ENCODE measurements at regions not wholly inside any gene's neighbourhood (a gene's known extent, or its start where the extent isn't known, plus 50 kb on each side); places are given as distances from the start of the nearest gene placed in this dataset.

DNA sequence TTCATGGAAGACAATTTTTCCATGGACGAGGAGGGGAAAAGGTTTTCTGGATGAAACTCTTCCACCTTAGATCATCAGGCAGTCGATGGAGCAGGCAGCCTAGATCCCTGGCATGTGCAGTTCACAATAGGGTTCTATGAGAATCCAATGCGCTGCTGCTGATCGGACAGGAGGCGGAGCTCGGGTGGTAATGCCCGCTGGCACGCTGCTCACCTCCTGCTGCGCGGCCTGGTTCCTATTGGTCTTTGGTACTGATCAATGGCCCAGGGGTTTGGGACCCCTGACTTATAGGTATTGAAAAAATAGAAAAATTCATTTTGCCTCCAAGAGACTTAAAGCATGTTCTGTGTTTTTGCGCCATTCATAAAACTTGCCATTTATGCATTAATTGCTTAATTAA is 793.9 kb upstream of the NR2F2 start:
- Histone ChIP-seq H3K27ac (replicated peaks) (no peak overlapping the region), H3K4me3 (replicated peaks; ENCODE audit: insufficient read depth, low read length) (no peak overlapping the region), H3K27me3 (ENCODE audit: insufficient read depth, poor library complexity, severe bottlenecking) (no peaks in the 10 kb centered on the region)
- TF ChIP-seq, protein P1, sequence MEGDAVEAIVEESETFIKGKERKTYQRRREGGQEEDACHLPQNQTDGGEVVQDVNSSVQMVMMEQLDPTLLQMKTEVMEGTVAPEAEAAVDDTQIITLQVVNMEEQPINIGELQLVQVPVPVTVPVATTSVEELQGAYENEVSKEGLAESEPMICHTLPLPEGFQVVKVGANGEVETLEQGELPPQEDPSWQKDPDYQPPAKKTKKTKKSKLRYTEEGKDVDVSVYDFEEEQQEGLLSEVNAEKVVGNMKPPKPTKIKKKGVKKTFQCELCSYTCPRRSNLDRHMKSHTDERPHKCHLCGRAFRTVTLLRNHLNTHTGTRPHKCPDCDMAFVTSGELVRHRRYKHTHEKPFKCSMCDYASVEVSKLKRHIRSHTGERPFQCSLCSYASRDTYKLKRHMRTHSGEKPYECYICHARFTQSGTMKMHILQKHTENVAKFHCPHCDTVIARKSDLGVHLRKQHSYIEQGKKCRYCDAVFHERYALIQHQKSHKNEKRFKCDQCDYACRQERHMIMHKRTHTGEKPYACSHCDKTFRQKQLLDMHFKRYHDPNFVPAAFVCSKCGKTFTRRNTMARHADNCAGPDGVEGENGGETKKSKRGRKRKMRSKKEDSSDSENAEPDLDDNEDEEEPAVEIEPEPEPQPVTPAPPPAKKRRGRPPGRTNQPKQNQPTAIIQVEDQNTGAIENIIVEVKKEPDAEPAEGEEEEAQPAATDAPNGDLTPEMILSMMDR (IDR thresholded peaks at IDR 0.05; ENCODE audit: insufficient read depth, low read length) = no peak
- TF ChIP-seq GABPA (IDR thresholded peaks at IDR 0.05; ENCODE audit: low read depth) (no peak), SPI1 (IDR thresholded peaks at IDR 0.05; ENCODE audit: borderline replicate concordance, low read depth) (no peak), POLR2AphosphoS5 (IDR thresholded peaks at IDR 0.05; ENCODE audit: low read depth) (no peak)
- no peak for DNase-seq (ENCODE audit: low read depth in 1 of 2, low spot score in 1 of 2)

DNA sequence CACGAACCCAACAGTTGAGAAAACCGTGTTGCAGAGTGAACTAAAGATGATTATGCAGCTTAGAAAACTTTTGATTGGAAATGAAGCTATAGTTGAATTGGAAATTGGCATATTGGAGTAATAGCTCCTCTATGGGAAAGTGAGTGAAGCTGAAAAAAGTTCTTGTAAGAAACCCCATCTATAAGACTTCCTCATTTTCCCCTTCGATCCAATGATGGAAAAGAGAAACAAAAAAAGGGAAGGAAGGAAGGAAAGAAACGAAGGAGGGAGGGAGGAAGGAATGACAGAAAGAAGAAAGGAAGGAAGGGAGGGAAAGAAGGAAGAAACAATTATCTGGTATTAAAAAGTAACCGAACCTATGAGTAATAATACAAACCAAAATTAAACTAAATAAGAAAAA is 791.8 kb upstream of the NR2F2 start:
- DNase-seq (ENCODE audit: low read depth in 1 of 2, low spot score in 1 of 2) = no peak
- no peak for TF ChIP-seq GABPA (IDR thresholded peaks at IDR 0.05; ENCODE audit: low read depth)
- TF ChIP-seq, protein P1 (IDR thresholded peaks at IDR 0.05; ENCODE audit: insufficient read depth, low read length) = no peak
- peak; percentile 79 for TF ChIP-seq SPI1 (IDR thresholded peaks at IDR 0.05; ENCODE audit: borderline replicate concordance, low read depth)
- TF ChIP-seq POLR2AphosphoS5 (IDR thresholded peaks at IDR 0.05; ENCODE audit: low read depth) = no peak
- no peak overlapping the region for H3K4me3 ChIP-seq (replicated peaks; ENCODE audit: insufficient read depth, low read length)

GRCh38 chr15:95541301-95541700 is 789.2 kb upstream of the NR2F2 start:
- TF ChIP-seq, protein P2, sequence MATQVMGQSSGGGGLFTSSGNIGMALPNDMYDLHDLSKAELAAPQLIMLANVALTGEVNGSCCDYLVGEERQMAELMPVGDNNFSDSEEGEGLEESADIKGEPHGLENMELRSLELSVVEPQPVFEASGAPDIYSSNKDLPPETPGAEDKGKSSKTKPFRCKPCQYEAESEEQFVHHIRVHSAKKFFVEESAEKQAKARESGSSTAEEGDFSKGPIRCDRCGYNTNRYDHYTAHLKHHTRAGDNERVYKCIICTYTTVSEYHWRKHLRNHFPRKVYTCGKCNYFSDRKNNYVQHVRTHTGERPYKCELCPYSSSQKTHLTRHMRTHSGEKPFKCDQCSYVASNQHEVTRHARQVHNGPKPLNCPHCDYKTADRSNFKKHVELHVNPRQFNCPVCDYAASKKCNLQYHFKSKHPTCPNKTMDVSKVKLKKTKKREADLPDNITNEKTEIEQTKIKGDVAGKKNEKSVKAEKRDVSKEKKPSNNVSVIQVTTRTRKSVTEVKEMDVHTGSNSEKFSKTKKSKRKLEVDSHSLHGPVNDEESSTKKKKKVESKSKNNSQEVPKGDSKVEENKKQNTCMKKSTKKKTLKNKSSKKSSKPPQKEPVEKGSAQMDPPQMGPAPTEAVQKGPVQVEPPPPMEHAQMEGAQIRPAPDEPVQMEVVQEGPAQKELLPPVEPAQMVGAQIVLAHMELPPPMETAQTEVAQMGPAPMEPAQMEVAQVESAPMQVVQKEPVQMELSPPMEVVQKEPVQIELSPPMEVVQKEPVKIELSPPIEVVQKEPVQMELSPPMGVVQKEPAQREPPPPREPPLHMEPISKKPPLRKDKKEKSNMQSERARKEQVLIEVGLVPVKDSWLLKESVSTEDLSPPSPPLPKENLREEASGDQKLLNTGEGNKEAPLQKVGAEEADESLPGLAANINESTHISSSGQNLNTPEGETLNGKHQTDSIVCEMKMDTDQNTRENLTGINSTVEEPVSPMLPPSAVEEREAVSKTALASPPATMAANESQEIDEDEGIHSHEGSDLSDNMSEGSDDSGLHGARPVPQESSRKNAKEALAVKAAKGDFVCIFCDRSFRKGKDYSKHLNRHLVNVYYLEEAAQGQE (IDR thresholded peaks at IDR 0.05; ENCODE audit: insufficient replicate concordance, low read depth) = no peak
- no peak for TF ChIP-seq SPI1 (IDR thresholded peaks at IDR 0.05; ENCODE audit: borderline replicate concordance, low read depth)
- no peak for TF ChIP-seq POLR2AphosphoS5 (IDR thresholded peaks at IDR 0.05; ENCODE audit: low read depth)
- TF ChIP-seq, protein P1 (IDR thresholded peaks at IDR 0.05; ENCODE audit: insufficient read depth, low read length) = no peak
- no peak for TF ChIP-seq GABPA (IDR thresholded peaks at IDR 0.05; ENCODE audit: low read depth)
- Histone ChIP-seq H3K27me3 (ENCODE audit: insufficient read depth, poor library complexity, severe bottlenecking) (no peaks in the 10 kb centered on the region), H3K27ac (replicated peaks) (no peak overlapping the region), H3K4me3 (replicated peaks; ENCODE audit: insufficient read depth, low read length) (no peak overlapping the region)
- no peak for DNase-seq (ENCODE audit: low read depth in 1 of 2, low spot score in 1 of 2)

More for the DNA sequence above, 791.8 kb upstream of the NR2F2 start:
- H3K27ac ChIP-seq (replicated peaks) = no peak overlapping the region
- H3K27me3 ChIP-seq (ENCODE audit: insufficient read depth, poor library complexity, severe bottlenecking) = no peaks in the 10 kb centered on the region

GRCh38 chr15:95549168-95549738 is 781.2 kb upstream of the NR2F2 start:
- no peak overlapping the region for H3K4me3 ChIP-seq (replicated peaks; ENCODE audit: insufficient read depth, low read length)
- H3K27me3 ChIP-seq (ENCODE audit: insufficient read depth, poor library complexity, severe bottlenecking) = no peaks in the 10 kb centered on the region
- DNase-seq (ENCODE audit: low read depth in 1 of 2, low spot score in 1 of 2) = no peak
- TF ChIP-seq, protein P1 (IDR thresholded peaks at IDR 0.05; ENCODE audit: insufficient read depth, low read length) = no peak
- no peak for TF ChIP-seq SPI1 (IDR thresholded peaks at IDR 0.05; ENCODE audit: borderline replicate concordance, low read depth)
- no peak for TF ChIP-seq GABPA (IDR thresholded peaks at IDR 0.05; ENCODE audit: low read depth)
- no peak for TF ChIP-seq POLR2AphosphoS5 (IDR thresholded peaks at IDR 0.05; ENCODE audit: low read depth)
- TF ChIP-seq, protein P2 (IDR thresholded peaks at IDR 0.05; ENCODE audit: insufficient replicate concordance, low read depth) = no peak
- H3K27ac ChIP-seq (replicated peaks) = no peak overlapping the region
